NCI-H1417 (cell line): ENCODE measurements at regions not wholly inside any gene's neighbourhood (a gene's known extent, or its start where the extent isn't known, plus 50 kb on each side); places are given as distances from the start of the nearest gene placed in this dataset.

Experiments used
- DNase-seq, 3 experiments: peaks; one replicate each; lab custom pipeline; 2025; lab: John Stamatoyannopoulos, UW

DNA sequence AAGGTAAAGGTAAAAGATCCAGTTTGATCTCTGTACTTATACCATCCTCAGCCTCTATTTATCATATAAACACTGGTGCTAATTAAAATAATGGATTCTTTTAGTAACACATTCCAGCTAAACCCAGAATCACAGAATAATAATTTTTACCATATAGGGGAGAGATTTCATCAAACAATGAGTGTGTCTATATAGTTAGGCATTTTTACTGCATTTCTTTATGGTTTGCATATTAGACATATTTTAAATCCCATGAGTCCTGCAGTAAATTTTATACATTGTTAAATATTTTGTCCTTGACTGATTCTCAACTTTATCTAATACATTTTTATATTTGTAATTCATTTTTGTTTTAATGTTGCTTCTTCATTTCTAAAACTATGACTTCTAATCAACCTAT lies 323.7 kb upstream of the AGTR1 start:
- no peak for DNase-seq

DNA sequence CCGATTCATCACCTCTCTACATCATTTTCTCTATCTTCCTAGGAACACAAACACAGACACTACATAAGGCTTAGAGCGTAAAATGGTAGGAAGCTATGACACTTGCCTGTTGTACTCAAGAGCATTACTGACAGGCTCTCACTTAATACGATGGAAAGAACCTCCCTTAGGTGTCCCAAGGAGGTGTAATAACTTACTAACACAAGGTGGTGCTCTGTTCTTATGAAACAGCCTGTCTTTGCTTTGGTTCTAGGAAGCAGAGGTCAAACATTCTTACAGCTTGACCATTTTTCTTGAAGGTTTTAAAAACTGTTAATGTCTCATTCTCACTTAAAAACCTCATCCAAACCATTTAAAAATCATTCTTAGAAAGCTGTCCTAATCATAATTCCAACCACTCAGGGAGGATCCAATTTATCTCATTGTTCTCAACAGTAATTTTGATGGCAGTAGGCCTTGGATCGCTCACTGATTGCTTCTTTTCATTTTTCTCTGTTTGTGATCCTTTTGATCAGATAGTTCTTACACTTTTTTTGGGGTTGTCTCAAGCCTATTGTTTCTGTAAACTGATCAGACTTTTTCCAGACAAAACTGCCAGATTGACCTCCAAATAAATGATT lies 317.8 kb upstream of the AGTR1 start:
- peak in 2 of 3 experiments; percentile 49 to 85 for DNase-seq

DNA sequence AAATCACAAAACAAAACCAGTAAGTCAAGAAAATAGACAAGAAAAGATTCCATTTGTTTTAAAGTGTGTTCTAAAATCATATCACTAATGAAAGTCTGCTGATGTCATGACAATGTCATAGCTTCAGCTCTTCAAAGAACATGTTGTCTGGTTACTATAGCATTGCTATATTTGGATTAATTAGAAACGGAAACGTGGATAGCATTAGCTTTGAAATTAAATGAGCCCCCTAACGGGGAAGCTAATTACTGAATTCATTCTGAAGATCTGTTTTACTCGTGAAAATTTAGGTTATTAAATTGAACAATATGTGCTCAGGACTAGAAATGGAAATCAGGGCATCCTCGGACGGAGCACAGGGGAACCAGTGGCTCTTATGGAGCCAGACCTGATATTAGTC lies 316.7 kb upstream of the AGTR1 start:
- DNase-seq = peak in 2 of 3 experiments; percentile 60 to 90

DNA sequence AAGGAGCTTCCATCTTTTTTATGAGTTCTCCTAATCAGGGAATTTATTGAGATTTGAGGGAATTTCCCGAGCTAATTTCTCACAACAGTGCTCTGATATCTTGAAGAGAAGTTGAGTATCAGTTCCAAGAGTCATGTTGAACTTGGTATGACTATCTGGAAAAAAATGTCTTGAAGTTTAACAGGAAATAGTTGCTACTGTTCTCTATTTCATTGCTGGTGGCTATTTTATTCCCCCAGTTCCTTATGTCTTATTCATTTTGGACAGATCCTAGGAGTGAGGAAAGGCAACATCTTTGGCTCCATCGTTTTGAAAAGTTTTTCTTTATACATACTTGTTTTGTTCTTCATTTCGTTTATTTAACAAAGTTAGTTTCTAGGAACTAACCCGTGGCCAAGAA lies 307.8 kb upstream of the AGTR1 start:
- no peak for DNase-seq

DNA sequence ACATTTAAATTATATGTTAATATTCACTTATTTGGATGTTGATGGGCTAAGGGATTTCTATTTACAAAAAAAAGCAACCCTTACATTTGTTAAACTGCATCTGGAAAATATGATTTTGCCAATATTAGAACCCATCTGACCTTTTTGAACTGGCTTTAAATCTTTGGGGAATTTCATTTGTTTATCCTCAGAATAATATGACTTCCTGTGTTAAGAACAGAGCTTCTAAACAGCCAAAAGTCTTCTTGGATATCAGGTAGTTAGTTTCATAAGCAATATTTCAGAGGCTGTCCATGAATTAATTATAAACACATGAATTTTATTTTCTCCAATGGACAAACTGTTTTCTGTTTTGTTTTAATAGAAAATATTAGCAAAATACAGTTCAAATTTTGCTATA lies 301.9 kb upstream of the AGTR1 start:
- no peak for DNase-seq

DNA sequence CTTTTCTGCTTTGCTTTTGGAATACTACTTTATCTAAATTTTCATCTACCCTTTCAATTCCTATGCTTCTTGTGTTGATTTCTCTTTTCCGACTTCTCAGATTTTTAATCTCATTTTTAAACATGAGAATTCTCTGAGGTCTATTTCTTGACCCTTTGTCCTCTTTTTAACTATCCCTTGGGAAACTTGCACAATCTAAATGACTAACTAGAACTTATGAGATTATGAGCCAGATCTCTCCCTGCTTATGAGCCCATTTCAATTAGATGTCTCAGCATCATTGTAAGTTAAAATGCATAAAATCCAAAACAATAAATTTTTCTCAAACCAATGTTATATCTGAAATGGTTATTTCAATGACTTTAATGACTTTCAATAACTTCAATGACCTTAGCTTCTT lies 296.9 kb upstream of the AGTR1 start:
- no peak for DNase-seq

DNA sequence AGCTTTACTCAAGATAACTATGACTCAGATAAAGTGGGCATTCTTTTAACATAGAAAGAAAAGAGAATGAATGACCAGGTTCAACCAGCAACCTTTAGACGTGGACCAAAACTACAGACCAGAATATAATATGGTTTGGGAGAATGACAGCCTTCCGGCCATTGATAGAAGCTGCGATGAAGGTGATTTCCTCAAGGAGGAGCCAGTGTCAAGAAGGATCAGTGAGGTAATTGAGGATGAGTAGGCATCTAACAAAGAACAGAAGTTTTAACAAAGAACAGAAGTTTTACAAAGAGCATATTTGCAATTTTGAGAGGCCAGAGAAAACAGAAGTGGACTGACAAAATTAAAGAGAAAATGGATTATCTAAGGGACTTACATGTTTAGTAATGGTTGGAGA lies 289.0 kb upstream of the AGTR1 start:
- DNase-seq = no peak

DNA sequence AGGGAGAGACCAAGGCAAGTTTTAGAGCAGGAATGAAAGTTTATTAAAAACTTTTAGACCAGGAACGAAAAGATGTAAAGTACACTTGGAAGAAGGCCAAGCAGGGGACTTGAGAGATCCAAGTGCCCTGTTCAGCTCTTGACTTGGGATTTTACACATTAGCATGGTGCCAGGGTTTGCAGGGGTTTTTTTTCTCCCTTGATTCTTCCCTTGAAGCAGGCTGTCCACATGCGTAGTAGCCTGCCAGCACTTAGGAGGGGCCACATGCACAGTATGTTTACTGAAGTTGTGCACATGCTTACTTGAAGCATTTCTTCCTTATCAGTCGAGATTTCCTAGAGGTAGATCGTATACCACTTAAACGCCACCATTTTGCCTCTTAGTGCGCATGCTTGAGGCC lies 277.5 kb upstream of the AGTR1 start:
- no peak for DNase-seq

DNA sequence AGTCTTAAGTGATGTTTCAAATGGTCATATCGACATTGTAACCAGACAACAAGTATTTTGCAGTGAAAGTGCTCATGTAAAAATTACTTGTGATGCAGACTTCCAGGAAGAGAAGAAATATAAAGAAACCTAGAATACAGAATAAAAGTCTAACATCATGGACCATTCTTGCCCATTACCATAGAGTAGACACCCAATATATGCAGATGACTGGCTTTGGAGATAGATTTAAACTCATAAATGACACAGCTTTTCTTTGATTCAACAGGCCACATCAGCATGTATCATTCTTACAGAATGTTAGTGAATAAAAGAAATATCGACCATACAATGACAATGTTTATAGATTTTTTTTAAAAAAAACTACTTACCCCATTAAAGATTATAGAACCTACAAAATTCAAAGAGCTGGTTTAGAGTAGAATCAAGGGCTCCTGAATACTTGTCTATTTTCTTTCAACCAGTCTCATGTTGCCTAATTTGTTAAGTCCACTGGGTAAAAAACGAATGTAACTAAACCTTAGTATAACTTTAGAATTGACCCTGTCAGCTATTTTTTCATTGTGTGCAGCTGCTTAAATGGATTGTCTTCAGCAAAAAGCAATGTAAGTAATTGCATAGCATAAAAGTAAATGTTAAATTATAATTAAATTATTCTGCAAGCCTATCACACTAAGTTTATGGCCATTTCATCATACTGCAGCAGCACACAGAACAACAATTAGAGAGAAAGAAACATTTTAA lies 268.7 kb upstream of the AGTR1 start:
- no peak for DNase-seq

DNA sequence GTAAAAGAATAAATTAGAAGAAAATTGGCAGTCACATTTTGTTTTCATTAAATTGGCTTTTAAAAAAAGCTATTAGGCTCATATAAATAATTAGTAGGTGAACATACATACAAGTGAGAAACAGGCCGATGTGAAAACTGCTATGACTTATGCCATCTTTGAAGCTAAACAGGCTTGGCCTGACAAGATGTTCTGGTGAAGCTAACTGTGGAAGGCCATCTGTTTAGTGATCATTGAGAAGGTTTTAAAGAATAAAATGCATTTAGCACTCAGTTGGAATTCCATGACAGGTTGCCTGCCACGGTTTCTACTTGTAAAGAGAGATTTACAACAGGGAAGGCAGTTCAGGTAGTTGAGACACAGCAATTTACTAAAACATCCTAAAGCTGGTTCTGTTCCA lies 264.0 kb upstream of the AGTR1 start:
- no peak for DNase-seq

DNA sequence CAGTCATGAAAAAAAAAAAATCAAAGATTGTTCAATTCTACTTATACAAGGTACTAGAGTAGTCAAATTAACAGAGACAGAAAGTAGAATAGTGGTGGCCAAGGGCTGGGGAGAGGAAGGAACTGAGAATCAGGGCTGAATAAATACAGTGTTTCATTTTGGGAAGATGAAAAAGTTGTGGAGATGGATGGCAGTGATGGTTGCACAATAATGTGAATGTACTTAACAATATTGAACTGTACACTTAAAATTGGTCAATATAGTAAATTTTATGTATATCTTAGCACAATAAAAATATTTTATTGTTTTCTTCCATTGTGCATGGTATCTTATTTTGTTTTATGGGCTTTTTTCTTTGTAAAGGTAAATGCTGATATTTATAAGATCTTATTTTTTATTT lies 262.2 kb upstream of the AGTR1 start:
- no peak for DNase-seq

DNA sequence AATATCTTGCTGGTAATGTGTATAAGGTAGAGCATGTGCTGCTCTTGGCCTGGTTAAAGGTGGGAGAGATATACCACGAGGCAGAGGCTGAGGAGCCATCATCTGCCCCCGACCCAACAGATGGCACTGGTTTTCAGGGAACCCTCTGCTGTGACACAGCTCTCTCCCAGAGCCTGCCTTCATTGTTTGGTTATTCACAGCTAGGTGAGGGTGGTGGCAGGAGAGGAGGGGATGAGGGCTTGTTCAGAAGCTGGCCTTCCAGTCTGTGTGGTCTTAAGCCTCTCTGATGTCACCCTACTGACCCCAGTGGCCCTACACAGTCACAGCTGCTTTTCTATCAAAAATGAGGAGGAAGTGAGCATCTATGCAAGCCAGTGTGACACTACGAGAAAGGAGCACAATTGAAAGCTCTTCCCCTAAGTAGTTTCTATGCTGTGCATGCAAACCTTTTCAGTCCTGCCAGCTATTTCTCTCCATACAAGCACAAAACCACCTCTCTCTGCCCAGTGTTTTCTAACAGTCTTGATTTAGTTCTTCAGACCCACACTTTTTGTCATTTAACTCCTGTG lies 258.4 kb upstream of the AGTR1 start:
- no peak for DNase-seq

DNA sequence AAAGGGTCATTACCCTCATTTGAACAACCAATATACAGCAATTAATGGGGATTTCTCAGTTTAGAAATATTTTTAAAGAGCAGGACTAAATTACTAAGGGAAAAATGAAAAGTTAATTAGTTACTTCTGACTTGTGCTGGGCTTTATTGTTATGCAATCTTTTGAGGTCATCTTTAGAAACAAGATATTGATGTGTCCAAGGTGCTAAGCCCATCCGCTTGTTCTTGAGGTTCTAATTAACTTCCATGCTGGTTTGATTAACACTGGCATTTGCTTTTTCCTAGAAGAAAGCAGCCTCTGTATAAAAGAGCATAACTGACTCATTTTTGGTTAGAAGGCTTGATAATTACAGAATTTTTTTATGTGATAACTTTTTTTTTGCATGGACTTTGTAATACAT lies 256.5 kb upstream of the AGTR1 start:
- no peak for DNase-seq

DNA sequence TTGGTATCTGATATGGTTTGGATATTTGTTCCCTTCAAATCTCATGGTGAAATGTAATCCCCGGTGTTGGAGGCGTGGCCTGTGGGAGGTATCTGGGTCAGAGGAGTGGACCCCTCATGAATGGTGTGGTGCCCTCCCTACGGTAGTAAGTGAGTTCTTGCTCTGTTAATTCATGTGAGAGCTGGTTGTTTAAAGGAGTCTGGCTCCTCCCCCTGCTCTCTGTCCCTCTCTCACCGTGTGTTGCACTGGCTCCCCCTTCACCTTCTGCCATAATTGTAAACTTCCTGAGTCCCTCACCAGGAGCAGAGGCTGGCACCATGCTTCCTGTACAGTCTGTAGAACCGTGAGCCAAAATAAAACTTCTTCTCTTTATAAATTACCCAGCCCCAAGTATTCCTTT lies 246.9 kb upstream of the AGTR1 start:
- DNase-seq = peak in 1 of 3 experiments; percentile 19

DNA sequence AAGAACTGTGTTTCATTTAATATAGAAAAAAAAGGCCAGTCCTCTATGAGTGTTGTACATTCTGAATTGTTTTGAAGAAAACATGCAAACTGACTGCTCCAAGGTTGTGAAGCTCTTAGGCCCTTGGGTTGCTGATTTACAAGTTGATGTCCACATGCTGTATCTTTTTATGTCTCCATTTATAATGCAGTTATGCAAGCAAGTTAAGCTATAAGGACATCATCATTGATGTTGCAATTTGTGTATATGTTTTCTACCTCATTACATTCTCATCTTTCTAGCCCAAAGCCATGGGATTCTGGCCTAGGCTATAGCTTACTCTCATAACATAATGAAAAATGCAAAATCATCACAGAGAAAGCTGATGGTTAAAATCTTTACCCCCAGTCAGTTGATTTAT lies 245.7 kb upstream of the AGTR1 start:
- no peak for DNase-seq

DNA sequence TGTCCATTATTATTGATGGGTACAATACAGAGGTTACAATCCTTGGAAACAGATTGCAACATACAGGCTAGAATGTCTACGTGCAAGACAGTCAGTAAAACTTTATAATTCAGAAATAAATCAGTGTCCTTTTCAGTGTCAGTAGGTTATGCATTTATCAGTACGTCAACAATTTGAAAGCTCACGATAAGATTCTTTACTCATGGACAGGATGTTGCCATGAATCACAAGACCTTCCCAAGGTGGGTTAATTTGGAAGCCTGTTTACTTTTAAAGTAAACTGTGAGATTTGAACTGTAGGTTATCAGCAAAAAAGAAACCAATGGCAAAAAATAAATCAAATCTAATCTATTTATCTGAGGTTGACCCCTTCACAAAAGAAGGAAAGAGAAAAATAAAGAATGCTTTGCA lies 243.9 kb upstream of the AGTR1 start:
- DNase-seq = no peak

DNA sequence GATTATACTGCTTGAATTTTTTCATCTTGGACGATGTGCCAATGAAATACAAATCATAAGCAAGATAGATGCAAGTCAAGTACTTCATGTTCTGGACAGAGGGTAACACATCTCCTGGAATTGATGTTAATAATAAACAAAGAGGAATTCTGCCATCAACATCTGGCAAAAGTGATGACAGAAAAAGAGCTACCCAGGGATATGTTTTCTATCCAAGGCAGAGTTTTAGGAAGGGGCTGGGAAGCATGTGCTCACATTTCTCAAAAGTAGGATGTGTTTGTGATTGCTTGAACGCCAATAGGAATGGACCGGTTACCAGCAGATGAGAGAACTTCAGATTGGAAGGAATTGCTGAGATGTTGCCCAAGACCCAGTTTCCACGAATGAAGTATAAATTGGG lies 242.6 kb upstream of the AGTR1 start:
- no peak for DNase-seq

DNA sequence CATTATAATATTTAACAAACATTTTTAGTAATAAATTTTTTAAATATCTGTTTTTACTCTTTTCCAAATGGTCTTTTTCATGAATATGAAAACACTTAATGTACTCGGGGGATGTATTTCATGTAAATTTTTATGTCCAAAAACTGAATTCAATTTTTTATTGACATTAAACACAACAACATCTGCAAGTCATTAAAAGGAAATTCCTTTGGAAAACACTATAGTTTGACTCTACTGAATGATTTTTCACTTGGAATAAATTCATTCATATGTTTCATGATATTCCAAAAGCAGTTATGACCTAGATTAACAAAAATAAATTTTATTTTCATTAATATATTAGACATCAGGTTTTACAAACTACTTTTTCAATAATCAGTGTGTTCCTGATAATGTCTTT lies 239.8 kb upstream of the AGTR1 start:
- DNase-seq = no peak

DNA sequence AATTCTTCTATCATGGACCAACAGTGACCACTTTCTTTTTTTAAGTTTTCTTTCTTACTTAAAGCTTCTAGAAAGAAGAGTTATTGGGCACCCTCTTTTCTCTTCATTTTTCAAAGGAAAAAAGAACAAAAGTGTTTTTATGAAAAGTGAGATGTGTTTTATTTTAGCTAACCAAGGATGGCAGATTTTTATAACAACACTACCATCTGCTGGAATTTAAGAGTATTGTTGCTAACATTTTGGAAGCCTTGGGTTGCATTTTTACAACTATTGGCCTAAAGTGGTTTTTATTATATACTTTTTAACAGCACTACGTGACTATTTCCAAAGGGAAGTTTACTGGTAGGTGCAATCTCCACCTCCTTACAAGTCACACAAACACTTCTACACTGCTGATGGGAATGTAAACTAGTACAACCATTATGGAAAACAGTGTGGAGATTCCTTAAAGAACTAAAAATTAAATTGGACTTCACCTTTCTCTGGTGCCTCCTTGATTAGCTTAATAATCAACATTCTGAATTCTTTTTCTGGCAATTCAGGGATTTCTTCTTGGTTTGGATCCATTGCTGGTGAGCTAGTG lies 237.7 kb upstream of the AGTR1 start:
- DNase-seq = no peak

DNA sequence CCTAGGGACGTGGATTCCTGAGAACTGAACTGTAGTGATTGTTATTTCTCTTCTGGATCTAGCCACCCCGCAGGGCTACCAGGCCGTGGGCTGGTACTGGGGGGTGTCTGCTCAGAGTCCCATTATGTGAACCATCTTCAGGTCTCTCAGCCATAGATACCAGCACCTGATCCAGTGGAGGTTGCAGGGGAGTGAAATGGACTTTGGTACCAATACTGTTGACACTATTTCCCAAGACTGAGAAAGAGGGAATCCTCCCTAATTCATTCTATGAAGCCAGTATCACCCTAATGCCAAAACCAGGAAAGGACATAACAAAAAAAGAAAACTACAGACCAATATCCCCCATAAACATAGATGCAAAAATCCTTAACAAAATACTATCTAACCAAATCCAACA lies 237.0 kb upstream of the AGTR1 start:
- DNase-seq = no peak

DNA sequence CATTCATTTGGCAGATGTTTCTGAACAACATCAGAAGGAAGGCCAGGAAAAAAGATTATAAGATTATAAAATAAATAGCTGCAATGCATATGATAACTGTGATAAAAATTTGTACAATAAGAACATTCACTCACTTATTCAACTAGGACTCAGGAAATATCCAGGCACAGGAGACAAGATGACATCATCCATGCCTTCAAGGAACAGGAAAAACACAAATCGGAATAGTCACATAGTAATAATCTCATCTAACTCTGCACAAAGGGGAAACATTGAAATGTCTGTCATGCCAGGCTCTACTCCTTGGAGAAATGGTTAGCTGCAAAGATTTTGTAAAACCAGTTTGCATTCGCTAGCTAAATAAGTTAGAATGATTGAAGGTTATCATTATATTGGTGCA lies 233.5 kb upstream of the AGTR1 start:
- no peak for DNase-seq

DNA sequence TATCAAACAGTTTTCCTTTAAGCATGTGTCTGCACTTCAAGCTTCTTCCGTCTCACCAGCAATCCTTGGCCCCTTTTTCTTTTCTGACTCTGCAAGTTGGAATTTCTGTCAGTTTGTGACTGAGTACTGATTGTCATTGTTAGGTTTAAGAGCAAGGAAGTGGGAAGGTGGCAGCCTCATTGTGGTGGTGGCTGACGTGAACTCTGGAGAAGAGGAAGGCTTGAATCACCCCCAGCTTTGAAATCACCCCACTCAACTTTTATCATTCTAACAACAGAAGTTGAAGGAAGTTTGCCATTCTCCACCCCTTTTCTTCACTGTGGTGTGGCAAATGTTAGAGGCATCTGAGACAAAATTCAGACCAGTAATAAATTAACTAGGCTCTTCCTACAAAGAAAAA lies 231.6 kb upstream of the AGTR1 start:
- no peak for DNase-seq

DNA sequence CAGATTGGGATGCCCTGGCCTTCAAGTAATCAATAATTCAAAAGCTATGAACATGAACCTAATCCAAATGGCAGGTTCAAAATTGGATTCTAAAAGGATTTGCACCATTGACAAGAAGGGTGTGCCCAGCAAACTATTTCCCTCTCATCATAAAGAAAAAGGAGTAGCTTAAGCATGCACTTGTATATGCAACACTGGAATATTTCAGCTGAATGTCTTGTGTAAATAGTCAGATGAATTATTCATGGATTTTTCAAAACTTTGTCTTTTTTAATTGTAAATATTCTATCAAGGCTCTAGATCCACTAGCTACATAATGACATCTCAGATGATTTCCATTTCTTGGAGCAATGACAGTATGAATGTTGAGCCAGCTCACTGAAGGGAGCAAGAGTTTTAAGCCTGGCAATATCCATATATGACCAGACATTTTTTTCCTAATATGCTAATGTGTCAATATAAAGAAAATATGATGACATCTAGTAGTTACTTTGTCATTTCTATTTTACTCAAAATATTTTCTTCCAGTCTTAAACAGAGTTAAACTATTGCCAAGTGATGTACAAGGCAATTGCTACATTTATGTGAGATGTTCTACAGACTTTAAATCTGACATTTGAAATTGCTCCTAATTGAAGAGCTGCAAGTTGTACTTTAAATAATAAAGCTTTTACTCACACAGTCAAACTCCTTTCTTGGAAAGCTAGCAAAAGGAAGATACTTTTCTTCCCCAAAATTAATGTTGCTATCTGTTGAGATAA lies 230.5 kb upstream of the AGTR1 start:
- no peak for DNase-seq
